ENCODE measurements at regions not wholly inside any gene's neighbourhood (a gene's known extent, or its start where the extent isn't known, plus 50 kb on each side); places are given as distances from the start of the nearest gene placed in this dataset.

GRCh38 chr1:95332754-95333153 lies 98.7 kb downstream of the RWDD3 start:
- in situ Hi-C loops (cut with MboI; ENCODE audit: low pct_unique_long_range_greater_than_20kb in 2 of 9, low sequenced_read_pairs in 9 of 9, unreplicated experiment in 9 of 9): no loop called here
- WGBS, 10 experiments: 10 to 92% (median 60%) methylated on average over 1 of the region's 1 CpG; no CpG with 5 or more reads in 2 of the 10 experiments
- ATAC-seq (replicated peaks in 6 of 8): no peak
- H3K4me1 ChIP-seq (replicated peaks in 1 of 2): no peaks in the 10 kb centered on the region
- no peak overlapping the region for H3K27ac ChIP-seq
- no peak overlapping the region for H3K4me3 ChIP-seq

- Histone ChIP-seq H3K4me1 (replicated peaks in 1 of 2) (no peaks in the 10 kb centered on the region), H3K4me3 (no peak overlapping the region), H3K27ac (no peak overlapping the region)
- 32 to 100% (median 93%) methylated on average over 1 to 9 of the region's 9 CpGs; no CpG with 5 or more reads in 1 of the 10 experiments for WGBS, 10 experiments
- ATAC-seq (replicated peaks in 6 of 8): no peak
- in situ Hi-C loops (cut with MboI; ENCODE audit: low pct_unique_long_range_greater_than_20kb in 2 of 9, low sequenced_read_pairs in 9 of 9, unreplicated experiment in 9 of 9): no loop called here
Observed at GRCh38 chr1:95339377-95339776, 105.4 kb downstream of the RWDD3 start.

- 0 to 100% (median 69%) methylated on average over 1 to 2 of the region's 2 CpGs for WGBS, 10 experiments
- no peak for ATAC-seq (replicated peaks in 6 of 8)
- in situ Hi-C loops (cut with MboI; ENCODE audit: low pct_unique_long_range_greater_than_20kb in 2 of 9, low sequenced_read_pairs in 9 of 9, unreplicated experiment in 9 of 9): no loop called here
Observed at GRCh38 chr1:95340061-95340460, 106.1 kb downstream of the RWDD3 start.

DNA sequence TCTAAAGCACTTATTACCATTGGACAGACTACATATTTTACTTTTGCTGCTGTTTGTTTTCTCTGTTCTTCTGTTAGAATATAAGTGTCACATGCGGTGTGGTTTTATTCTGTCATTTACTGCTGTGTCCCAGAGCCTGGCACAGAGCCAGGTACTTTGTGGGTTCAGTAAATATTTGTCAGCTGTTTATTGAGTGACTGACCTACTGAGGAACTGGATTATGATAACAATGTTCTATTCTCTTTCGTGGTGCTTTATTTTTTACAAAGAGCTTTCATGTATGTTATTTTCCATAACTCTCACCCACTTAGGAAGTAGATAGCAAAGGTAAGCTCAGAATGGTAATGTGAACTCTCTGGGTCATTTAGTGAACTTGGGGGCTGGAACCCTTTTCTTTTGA lies 118.8 kb downstream of the RWDD3 start:
- no peak overlapping the region for H3K27ac ChIP-seq
- 16 to 93% (median 58%) methylated on average over 1 to 2 of the region's 2 CpGs for WGBS, 10 experiments
- H3K4me1 ChIP-seq (replicated peaks in 1 of 2): peaks cover 0 to 3% of the 10 kb centered on the region in 2 donors
- no peak overlapping the region for H3K4me3 ChIP-seq
- ATAC-seq (replicated peaks in 6 of 8): no peak
- in situ Hi-C loops (cut with MboI; ENCODE audit: low pct_unique_long_range_greater_than_20kb in 2 of 9, low sequenced_read_pairs in 9 of 9, unreplicated experiment in 9 of 9): no loop called here

More at GRCh38 chr1:95340061-95340460, 106.1 kb downstream of the RWDD3 start:
- Histone ChIP-seq H3K27ac (no peak overlapping the region), H3K4me1 (replicated peaks in 1 of 2) (no peaks in the 10 kb centered on the region), H3K4me3 (no peak overlapping the region)

DNA sequence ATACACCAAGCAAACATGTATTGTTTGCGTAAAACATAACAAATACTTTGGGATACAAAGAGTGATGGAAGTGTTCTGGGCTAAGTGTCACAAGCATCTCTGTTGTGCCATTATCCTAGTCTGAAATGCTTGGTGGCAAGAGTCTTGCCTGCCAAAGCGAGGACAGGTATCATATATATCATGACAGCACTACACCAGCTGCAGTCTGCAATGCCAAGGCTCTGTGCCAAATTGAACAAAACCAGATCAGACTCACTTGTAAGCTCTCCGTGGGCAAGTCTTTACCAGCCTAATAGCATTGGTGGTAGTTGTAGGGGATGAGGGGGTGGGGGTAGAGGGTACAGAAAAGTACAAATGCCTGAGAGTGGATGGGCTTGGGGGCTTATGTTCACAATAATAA lies 119.2 kb downstream of the RWDD3 start:
- H3K27ac ChIP-seq: no peak overlapping the region
- ATAC-seq (replicated peaks in 6 of 8): peak in 1 of 8 experiments; percentile 27
- in situ Hi-C loops (cut with MboI; ENCODE audit: low pct_unique_long_range_greater_than_20kb in 2 of 9, low sequenced_read_pairs in 9 of 9, unreplicated experiment in 9 of 9): no loop called here
- no peak overlapping the region for H3K4me3 ChIP-seq
- 0 to 58% (median 13%) methylated on average over 1 to 3 of the region's 3 CpGs; no CpG with 5 or more reads in 2 of the 10 experiments for WGBS, 10 experiments
- H3K4me1 ChIP-seq (replicated peaks in 1 of 2): peaks cover 0 to 3% of the 10 kb centered on the region in 2 donors

DNA sequence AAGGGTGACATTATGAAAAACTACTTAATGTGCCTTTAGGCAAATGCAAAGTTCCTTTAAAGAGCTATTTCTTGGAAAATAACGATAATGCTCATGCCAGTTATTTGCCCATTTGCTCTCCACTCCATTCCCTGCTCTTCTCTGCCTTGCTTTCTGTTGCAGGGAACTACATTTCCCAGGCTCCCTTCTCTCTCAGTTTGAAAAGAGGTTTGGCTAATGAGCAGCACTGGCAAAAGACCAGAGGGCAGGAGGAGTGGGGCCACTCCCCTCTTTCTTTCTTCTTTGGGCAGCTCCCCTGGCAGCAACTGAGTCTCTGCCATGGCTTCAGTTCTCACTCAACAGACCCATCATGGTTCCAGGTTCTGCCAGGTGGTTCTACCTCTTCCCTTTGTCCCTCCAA lies 130.5 kb downstream of the RWDD3 start:
- WGBS, 10 experiments: 0 to 100% (median 83%) methylated on average over 1 of the region's 1 CpG; no CpG with 5 or more reads in 5 of the 10 experiments
- no peaks in the 10 kb centered on the region for H3K4me1 ChIP-seq (replicated peaks in 1 of 2)
- in situ Hi-C loops (cut with MboI; ENCODE audit: low pct_unique_long_range_greater_than_20kb in 2 of 9, low sequenced_read_pairs in 9 of 9, unreplicated experiment in 9 of 9): no loop called here
- no peak overlapping the region for H3K27ac ChIP-seq
- H3K4me3 ChIP-seq: no peak overlapping the region
- ATAC-seq (replicated peaks in 6 of 8): peak in 1 of 8 experiments; percentile 22

DNA sequence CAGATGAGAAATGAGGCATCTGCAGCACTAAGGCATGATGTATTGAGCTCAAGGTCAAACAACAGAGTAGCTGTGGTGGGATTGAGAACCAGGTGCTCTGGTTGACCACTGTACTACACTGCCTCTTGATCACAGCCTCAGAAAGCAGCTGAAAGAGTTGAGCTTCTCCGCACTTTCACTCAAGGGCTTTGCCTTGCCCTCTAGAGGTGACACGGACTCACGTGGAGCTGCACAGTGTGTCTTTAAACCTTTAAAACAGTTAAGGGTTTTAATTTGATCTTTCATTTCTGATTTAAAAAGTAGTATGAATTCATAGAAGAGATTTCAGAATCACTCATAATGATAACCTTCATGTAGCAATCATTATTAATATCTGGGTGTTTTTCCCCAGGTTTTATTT lies 132.5 kb downstream of the RWDD3 start:
- H3K4me1 ChIP-seq (replicated peaks in 1 of 2): peaks cover 13 to 16% of the 10 kb centered on the region in 2 donors
- WGBS, 10 experiments: 33 to 100% (median 78%) methylated on average over 1 to 3 of the region's 3 CpGs; no CpG with 5 or more reads in 2 of the 10 experiments
- in situ Hi-C loops (cut with MboI; ENCODE audit: low pct_unique_long_range_greater_than_20kb in 2 of 9, low sequenced_read_pairs in 9 of 9, unreplicated experiment in 9 of 9): no loop called here
- ATAC-seq (replicated peaks in 6 of 8): no peak
- no peak overlapping the region for H3K4me3 ChIP-seq
- H3K27ac ChIP-seq: no peak overlapping the region

GRCh38 chr1:95368178-95368577 lies 134.2 kb downstream of the RWDD3 start:
- in situ Hi-C loops (cut with MboI; ENCODE audit: low pct_unique_long_range_greater_than_20kb in 2 of 9, low sequenced_read_pairs in 9 of 9, unreplicated experiment in 9 of 9): no loop called here
- ATAC-seq (replicated peaks in 6 of 8): no peak
- WGBS, 10 experiments: 9 to 100% (median 71%) methylated on average over 1 to 4 of the region's 4 CpGs; no CpG with 5 or more reads in 1 of the 10 experiments
- no peak overlapping the region for H3K27ac ChIP-seq
- no peak overlapping the region for H3K4me3 ChIP-seq
- H3K4me1 ChIP-seq (replicated peaks in 1 of 2): peaks cover 21 to 25% of the 10 kb centered on the region in 2 donors

GRCh38 chr1:95369985-95370690 lies 136.1 kb downstream of the RWDD3 start:
- WGBS, 10 experiments: 0 to 89% (median 65%) methylated on average over 1 to 7 of the region's 7 CpGs; no CpG with 5 or more reads in 2 of the 10 experiments
- no peak overlapping the region for H3K27ac ChIP-seq
- in situ Hi-C loops (cut with MboI; ENCODE audit: low pct_unique_long_range_greater_than_20kb in 2 of 9, low sequenced_read_pairs in 9 of 9, unreplicated experiment in 9 of 9): no loop called here
- peaks cover 25 to 31% of the 10 kb centered on the region in 2 donors for H3K4me1 ChIP-seq (replicated peaks in 1 of 2)
- no peak overlapping the region for H3K4me3 ChIP-seq
- ATAC-seq (replicated peaks in 6 of 8): peak in 3 of 8 experiments; percentile 17 to 45 (median 26)

DNA sequence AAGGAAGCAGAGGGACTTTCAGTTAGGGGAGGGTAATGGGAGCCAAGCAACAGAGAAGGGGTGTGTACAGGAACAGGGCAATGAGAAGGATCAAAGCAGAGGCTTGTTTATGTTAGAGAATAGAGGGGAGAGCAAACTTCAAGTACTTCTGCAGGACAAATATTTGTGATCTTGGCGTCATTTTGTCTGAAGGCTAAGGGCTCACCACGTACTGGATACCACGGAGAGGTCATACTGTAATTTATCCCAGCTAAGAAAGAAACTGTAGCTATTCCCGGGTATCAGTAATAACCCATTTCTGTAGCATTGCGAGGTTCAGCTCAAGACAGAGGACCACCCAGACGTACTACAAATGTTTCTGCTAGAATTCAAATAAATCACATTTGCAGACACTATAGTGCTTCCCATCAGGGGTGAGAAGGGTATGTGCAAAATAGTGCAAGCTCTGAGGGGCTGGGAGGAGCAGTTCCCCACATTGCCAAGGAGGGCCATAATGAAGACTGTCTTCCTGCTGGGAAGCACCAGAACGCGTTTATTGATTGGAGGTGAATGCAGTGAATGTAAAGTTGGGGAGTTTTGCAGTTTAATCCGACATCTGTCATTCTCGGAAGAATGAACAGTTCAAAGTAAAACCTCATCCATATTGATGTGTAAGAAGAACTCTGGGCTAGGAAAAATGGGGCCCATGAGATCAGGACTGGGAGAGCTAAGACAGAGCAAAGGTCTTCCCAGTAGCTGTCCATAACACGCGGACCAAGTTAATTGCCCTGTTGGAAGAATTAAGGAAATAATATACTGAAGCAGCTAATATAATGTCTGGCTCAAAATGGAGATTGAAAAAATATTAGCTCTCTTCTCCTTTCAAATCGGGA lies 136.9 kb downstream of the RWDD3 start:
- in situ Hi-C loops (cut with MboI; ENCODE audit: low pct_unique_long_range_greater_than_20kb in 2 of 9, low sequenced_read_pairs in 9 of 9, unreplicated experiment in 9 of 9): no loop called here
- no peak overlapping the region for H3K4me3 ChIP-seq
- no peak overlapping the region for H3K27ac ChIP-seq
- WGBS, 10 experiments: 13 to 52% (median 46%) methylated on average over 3 to 13 of the region's 13 CpGs; no CpG with 5 or more reads in 2 of the 10 experiments
- peak in 5 of 8 experiments; percentile 51 to 78 (median 75) for ATAC-seq (replicated peaks in 6 of 8)
- H3K4me1 ChIP-seq (replicated peaks in 1 of 2): peaks cover 33% of the 10 kb centered on the region in 2 donors

GRCh38 chr1:95371666-95372282 lies 137.8 kb downstream of the RWDD3 start:
- 39 to 82% (median 76%) methylated on average over 1 to 12 of the region's 12 CpGs; no CpG with 5 or more reads in 1 of the 10 experiments for WGBS, 10 experiments

DNA sequence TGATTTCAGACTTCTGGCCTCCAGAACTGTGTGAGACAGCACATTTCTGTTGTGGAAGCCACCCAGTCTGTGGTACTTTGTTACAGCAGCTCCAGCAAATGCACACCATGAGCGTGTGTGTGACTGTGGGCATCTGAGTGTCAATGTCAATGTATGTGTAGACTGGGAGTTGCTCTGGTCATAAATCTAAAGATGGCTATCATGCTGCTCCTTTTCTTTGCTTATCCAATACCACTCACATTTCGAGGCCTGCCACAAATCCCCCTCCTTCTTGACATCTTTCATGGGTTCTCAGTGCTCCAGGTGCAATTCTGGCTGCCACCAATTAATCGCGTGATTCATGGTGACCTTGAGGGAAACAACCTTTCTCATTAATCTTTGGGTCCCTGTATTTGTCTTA lies 141.2 kb downstream of the RWDD3 start:
- peak in 5 of 8 experiments; percentile 2 to 79 (median 71) for ATAC-seq (replicated peaks in 6 of 8)
- 9 to 100% (median 60%) methylated on average over 1 to 4 of the region's 4 CpGs; no CpG with 5 or more reads in 1 of the 10 experiments for WGBS, 10 experiments
- peak overlapping the region in 1 of 2 donors; percentile 44 for H3K27ac ChIP-seq
- peaks cover 30 to 41% of the 10 kb centered on the region in 2 donors for H3K4me1 ChIP-seq (replicated peaks in 1 of 2)
- in situ Hi-C loops (cut with MboI; ENCODE audit: low pct_unique_long_range_greater_than_20kb in 2 of 9, low sequenced_read_pairs in 9 of 9, unreplicated experiment in 9 of 9): no loop called here
- H3K4me3 ChIP-seq: no peak overlapping the region

More at GRCh38 chr1:95371666-95372282, 137.8 kb downstream of the RWDD3 start:
- in situ Hi-C loops (cut with MboI; ENCODE audit: low pct_unique_long_range_greater_than_20kb in 2 of 9, low sequenced_read_pairs in 9 of 9, unreplicated experiment in 9 of 9): no loop called here
- peaks cover 33 to 41% of the 10 kb centered on the region in 2 donors for H3K4me1 ChIP-seq (replicated peaks in 1 of 2)
- H3K4me3 ChIP-seq: no peak overlapping the region
- H3K27ac ChIP-seq: peak overlapping the region in 1 of 2 donors; percentile 4
- peak in 5 of 8 experiments; percentile 5 to 74 (median 23) for ATAC-seq (replicated peaks in 6 of 8)

All from motor neuron (in vitro differentiated cells).